Stomach (tissue), 8 donors: ENCODE measurements at regions not wholly inside any gene's neighbourhood (a gene's known extent, or its start where the extent isn't known, plus 50 kb on each side); places are given as distances from the start of the nearest gene placed in this dataset.
"Not testable (repeated sequence)": the region's sequence is repeated elsewhere in the genome, so short reads cannot be mapped to it uniquely, and the experiment has no call there.

Experiments used
- DNase-seq, 2 donors: peaks; one replicate each; pipeline versions ENCODE4 v3.0.0 to v3.0.0-alpha.2; 2013 to 2019
- H3K27ac ChIP-seq, 5 donors: fragments of 200-600 bp in 4 of 5; sonication (generic) in 4 of 5; one replicate each; pipeline ENCODE4 v1.5.1; 2013 to 2019; ENCODE audit warnings: mild to moderate bottlenecking in 1 of 5, moderate library complexity in 1 of 5
- H3K27me3 ChIP-seq, 3 donors: fragments of 200-600 bp; sonication (generic); one replicate each; pipeline ENCODE4 v1.5.1; 2017 to 2019; ENCODE audit warnings: mixed run types in 1 of 3
- H3K36me3 ChIP-seq, 4 donors: fragments of 200-600 bp; sonication (generic); 1 replicate in 3 of 4; 2 replicates in 1 of 4; pipeline ENCODE4 v1.5.1; 2016 to 2019
- H3K4me1 ChIP-seq, 4 donors: fragments of 200-600 bp; sonication (generic); one replicate each; pipeline ENCODE4 v1.5.1; 2016 to 2019
- H3K4me3 ChIP-seq, 4 donors: fragments of 200-600 bp; sonication (generic) in 3 of 4; one replicate each; pipeline ENCODE4 v1.5.1; 2016 to 2019; ENCODE audit warnings: mild to moderate bottlenecking in 1 of 4
- H3K9me3 ChIP-seq, 4 donors: fragments of 200-600 bp; sonication (generic); one replicate each; pipeline ENCODE4 v1.5.1; 2016 to 2019
- EP300 ChIP-seq: sonication (generic); formaldehyde crosslinking; IDR thresholded peaks from one replicate; pipeline ENCODE4 v1.6.1; 2017; ENCODE audit warnings: antibody characterized with exemption
- POLR2A ChIP-seq, 4 donors: fragments of 450-650 bp; IDR thresholded peaks; one replicate each; pipeline ENCODE4 v1.6.1; 2016; ENCODE audit warnings: antibody characterized with exemption in 4 of 4, control low read depth in 2 of 4, mild to moderate bottlenecking in 1 of 4, moderate library complexity in 1 of 4
- POLR2AphosphoS5 ChIP-seq, 3 donors: sonication (generic); formaldehyde crosslinking; IDR thresholded peaks; one replicate each; pipeline ENCODE4 v1.6.1; 2016; ENCODE audit warnings: antibody characterized with exemption in 3 of 3
- WGBS, 5 donors: extraction: QIAGEN DNeasy Blood & Tissue Kit in 3 of 5; methylation state at CpG; one replicate each; pipeline versions ENCODE4 v1.1.5 to v1.1.7; 2013 to 2018; 5-methylcytosine and 5-hydroxymethylcytosine counted together
- intact Hi-C: fragments of 100-400 bp; cut with DNase I; formaldehyde crosslinking; loops from one replicate; pipeline ENCODE4 v1.15.1; 2023; ENCODE audit warnings: low total_unique reads
- TF ChIP-seq, protein P1 (sequence below), 7 experiments: fragments of 450-650 bp in 4 of 7; fragments of 200-600 bp in 3 of 7; sonication (generic) in 3 of 7; IDR thresholded peaks; one replicate each; pipeline ENCODE4 v1.5.1; 2016 to 2019; ENCODE audit warnings: antibody characterized with exemption in 7 of 7, control low read depth in 2 of 7, mild to moderate bottlenecking in 1 of 7
- donor health status: healthy with polysubstance abuse.
- donor health status: Bipolar disorder and iron deficiency.
- donor health status: healthy.

DNA sequence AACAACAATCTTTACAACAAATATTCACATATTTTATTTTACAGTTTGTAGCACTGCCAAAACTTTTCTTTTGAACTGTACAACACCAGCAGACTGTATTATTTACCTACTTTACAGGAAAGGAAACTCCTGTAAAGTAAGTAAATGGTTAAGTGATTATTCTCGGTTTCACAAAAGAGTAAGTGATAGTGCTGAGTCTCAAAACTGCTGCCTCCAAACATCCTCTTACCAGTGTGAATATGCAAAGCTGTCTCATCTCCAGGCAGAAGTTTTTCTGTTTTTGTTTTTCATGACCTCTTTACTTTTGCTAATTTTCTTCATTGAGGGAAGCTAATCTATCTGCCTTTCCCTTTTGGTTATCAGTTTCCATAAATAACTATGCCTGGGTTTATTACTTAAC, 286.7 kb downstream of the SRGAP2C start:
- no peak overlapping the region for H3K4me3 ChIP-seq
- no peak overlapping the region for H3K27ac ChIP-seq
- WGBS, 5 donors = 14 to 29% (median 19%) methylated on average over 1 of the region's 1 CpG
- no peaks in the 10 kb centered on the region for H3K9me3 ChIP-seq
- no peaks in the 10 kb centered on the region for H3K4me1 ChIP-seq
- H3K27me3 ChIP-seq = no peaks in the 10 kb centered on the region
- no peaks in the 10 kb centered on the region for H3K36me3 ChIP-seq
- TF ChIP-seq EP300 (no peak), POLR2A (IDR thresholded peaks at IDR 0.05) (no peak), POLR2AphosphoS5 (IDR thresholded peaks at IDR 0.05) (no peak)
- TF ChIP-seq, protein P1, sequence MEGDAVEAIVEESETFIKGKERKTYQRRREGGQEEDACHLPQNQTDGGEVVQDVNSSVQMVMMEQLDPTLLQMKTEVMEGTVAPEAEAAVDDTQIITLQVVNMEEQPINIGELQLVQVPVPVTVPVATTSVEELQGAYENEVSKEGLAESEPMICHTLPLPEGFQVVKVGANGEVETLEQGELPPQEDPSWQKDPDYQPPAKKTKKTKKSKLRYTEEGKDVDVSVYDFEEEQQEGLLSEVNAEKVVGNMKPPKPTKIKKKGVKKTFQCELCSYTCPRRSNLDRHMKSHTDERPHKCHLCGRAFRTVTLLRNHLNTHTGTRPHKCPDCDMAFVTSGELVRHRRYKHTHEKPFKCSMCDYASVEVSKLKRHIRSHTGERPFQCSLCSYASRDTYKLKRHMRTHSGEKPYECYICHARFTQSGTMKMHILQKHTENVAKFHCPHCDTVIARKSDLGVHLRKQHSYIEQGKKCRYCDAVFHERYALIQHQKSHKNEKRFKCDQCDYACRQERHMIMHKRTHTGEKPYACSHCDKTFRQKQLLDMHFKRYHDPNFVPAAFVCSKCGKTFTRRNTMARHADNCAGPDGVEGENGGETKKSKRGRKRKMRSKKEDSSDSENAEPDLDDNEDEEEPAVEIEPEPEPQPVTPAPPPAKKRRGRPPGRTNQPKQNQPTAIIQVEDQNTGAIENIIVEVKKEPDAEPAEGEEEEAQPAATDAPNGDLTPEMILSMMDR (IDR thresholded peaks at IDR 0.05) = no peak
- DNase-seq = no peak
- intact Hi-C loops = no loop called here

DNA sequence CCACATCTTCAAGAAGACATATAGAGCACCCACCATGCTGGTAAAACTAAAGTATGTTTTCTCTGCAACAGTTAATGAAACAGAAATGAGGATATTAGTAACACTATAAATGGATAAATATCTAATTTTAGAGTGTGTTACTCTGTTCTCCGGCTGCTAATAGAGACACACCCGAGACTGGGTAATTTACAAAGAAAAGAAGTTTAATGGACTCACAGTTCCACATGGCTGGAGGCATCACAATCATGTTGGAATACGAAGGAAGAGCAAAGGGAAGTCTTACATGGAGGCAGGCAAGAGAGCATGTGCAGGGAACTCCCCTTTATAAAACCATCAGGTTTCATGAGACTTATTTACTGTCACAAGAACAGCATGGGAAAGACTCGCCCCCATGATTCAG, 287.2 kb downstream of the SRGAP2C start:
- no peak for DNase-seq
- H3K4me3 ChIP-seq = no peak overlapping the region
- 58 to 89% (median 82%) methylated on average over 4 of the region's 4 CpGs for WGBS, 5 donors
- no peaks in the 10 kb centered on the region for H3K36me3 ChIP-seq
- intact Hi-C loops = no loop called here
- H3K27ac ChIP-seq = no peak overlapping the region
- TF ChIP-seq POLR2A (IDR thresholded peaks at IDR 0.05) (no peak), POLR2AphosphoS5 (IDR thresholded peaks at IDR 0.05) (no peak), EP300 (no peak)
- TF ChIP-seq, protein P1 (IDR thresholded peaks at IDR 0.05) = no peak
- peaks cover 0 to 3% (median 2%) of the 10 kb centered on the region in 4 donors for H3K9me3 ChIP-seq
- H3K4me1 ChIP-seq = no peaks in the 10 kb centered on the region
- H3K27me3 ChIP-seq = no peaks in the 10 kb centered on the region

DNA sequence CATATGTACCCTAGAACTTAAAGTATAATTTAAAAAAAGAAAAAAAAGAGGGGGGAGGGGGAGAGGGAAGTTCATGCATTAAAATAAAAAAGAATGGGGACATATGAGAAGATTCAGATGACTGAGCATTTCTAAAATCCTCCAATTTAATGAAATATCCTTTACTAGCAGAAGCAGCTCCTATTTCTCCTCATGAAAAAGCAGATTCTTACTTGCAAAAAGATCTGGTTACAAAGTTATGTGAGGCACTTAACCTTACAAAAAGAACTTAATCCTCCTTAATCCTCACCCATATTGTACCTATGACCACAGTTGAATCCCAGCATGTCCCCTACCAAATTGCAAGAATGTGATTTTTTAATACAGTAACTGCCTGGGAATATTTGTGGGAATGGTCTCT, 298.5 kb downstream of the SRGAP2C start:
- Histone ChIP-seq H3K9me3 (peaks cover 0 to 13% (median 2%) of the 10 kb centered on the region in 4 donors), H3K4me1 (no peaks in the 10 kb centered on the region), H3K36me3 (no peaks in the 10 kb centered on the region), H3K27ac (no peak overlapping the region), H3K27me3 (no peaks in the 10 kb centered on the region), H3K4me3 (no peak overlapping the region)
- TF ChIP-seq EP300 (no peak), POLR2AphosphoS5 (IDR thresholded peaks at IDR 0.05) (no peak), POLR2A (IDR thresholded peaks at IDR 0.05) (no peak)
- TF ChIP-seq, protein P1 (IDR thresholded peaks at IDR 0.05) = no peak
- intact Hi-C loops = no loop called here
- DNase-seq = no peak

DNA sequence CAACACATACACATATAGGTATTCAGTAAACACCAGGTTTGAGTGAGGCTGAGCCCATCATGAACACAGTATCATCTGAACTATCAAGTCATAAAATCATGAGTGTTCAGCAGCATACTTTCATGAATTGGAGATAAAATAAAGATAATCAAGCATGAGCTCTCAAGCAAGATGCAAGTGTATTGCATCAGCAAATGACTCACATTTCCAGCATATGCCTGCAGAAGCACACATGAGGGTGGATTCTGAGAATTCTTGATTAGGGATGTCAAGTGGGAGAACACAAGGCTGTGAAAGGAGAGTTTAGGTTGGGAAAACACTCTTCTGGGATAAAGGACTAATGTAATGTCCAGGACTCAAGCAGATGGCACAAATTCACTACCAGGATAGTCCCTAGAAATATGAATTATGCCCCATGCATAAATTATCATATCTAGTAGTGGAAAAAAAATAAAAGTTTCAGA, 299.2 kb downstream of the SRGAP2C start:
- Histone ChIP-seq H3K36me3 (no peaks in the 10 kb centered on the region), H3K27me3 (no peaks in the 10 kb centered on the region), H3K4me3 (no peak overlapping the region), H3K4me1 (no peaks in the 10 kb centered on the region), H3K9me3 (peaks cover 0 to 13% (median 2%) of the 10 kb centered on the region in 4 donors), H3K27ac (no peak overlapping the region)
- TF ChIP-seq, protein P1 (IDR thresholded peaks at IDR 0.05) = no peak
- no peak for TF ChIP-seq POLR2A (IDR thresholded peaks at IDR 0.05)
- TF ChIP-seq EP300 = no peak
- no peak for TF ChIP-seq POLR2AphosphoS5 (IDR thresholded peaks at IDR 0.05)
- intact Hi-C loops = no loop called here
- no peak for DNase-seq

DNA sequence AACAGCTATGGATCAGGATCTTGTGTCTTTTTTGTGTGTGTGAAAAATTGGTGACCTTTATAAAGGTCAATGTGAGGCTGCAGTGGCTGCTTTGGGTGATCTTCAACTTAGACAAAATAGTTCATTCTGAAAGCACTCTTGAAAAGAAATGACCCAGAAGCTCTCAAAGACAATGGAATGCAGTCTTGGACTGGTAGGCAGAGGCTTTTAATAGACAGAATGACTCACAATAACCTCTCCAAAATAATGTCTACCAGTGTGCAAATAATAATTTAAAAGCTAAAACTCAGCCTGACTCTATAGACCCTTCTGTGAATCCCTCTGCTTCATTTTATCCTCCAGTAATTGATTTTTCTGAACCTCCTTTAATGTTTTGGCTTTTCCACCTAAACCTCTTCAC, 310.0 kb downstream of the SRGAP2C start:
- H3K9me3 ChIP-seq, H3K4me3 ChIP-seq, DNase-seq, H3K4me1 ChIP-seq, H3K36me3 ChIP-seq, H3K27ac ChIP-seq, intact Hi-C loops, H3K27me3 ChIP-seq: not testable (repeated sequence)

DNA sequence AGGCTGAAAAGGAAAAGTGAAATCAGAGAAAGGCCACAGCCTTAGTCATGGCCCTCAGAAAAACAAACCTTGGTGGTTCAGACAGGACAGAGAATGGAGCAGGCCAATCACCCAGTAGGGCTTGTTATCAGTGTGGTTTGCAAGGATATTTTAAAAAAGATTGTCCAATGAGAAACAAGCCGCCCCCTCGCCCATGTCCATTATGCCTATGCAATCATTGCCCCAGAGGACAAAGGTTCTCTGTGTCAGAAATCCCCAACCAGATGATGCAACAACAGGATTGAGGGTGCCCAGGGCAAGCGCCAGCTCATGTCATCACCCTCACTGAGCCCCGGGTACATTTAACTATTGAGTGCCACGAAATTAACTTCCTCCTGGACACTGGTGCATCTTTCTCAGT, 326.7 kb downstream of the SRGAP2C start:
- 66 to 75% (median 69%) methylated on average over 5 of the region's 5 CpGs for WGBS, 5 donors
- H3K36me3 ChIP-seq, H3K4me1 ChIP-seq, H3K4me3 ChIP-seq, H3K27me3 ChIP-seq, intact Hi-C loops: not testable (repeated sequence)
- DNase-seq = peak in 1 of 2 donors; percentile 4
- Histone ChIP-seq H3K27ac (peak overlapping the region in 1 of 5 donors; percentile 8), H3K9me3 (peaks cover 0 to 26% (median 11%) of the 10 kb centered on the region in 4 donors)

DNA sequence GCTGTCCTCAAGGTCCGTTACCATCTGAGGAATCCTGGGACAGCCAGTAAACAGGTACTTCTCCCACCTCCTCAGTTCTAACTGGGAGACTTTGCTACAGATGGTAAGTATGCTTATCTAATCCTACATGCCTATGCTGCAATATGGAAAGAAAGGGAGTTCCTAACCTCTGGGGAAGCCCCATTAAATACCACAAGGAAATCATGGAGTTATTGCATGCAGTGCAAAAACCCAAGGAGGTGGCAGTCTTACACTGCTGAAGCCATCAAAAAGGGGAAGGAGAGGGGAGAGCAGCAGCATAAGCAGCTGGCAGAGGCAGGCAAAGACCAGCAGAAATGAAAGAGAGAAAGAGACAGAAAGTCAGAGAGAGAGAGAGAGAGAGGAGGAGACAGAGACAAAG, 327.1 kb downstream of the SRGAP2C start:
- WGBS, 5 donors = 73 to 92% (median 83%) methylated on average over 1 of the region's 1 CpG
- H3K4me3 ChIP-seq, intact Hi-C loops, H3K27me3 ChIP-seq, DNase-seq, H3K36me3 ChIP-seq, H3K4me1 ChIP-seq: not testable (repeated sequence)
- peaks cover 0 to 26% (median 11%) of the 10 kb centered on the region in 4 donors for H3K9me3 ChIP-seq
- H3K27ac ChIP-seq = peak overlapping the region in 1 of 5 donors; percentile 8
